Vagina (tissue), 2 donors: ENCODE measurements at regions not wholly inside any gene's neighbourhood (a gene's known extent, or its start where the extent isn't known, plus 50 kb on each side); places are given as distances from the start of the nearest gene placed in this dataset.

Source experiments
- CTCF ChIP-seq, 3 experiments: fragments of 450-650 bp in 2 of 3; fragments of 200-600 bp in 1 of 3; sonication (generic) in 1 of 3; IDR thresholded peaks; one replicate each; pipeline ENCODE4 v1.5.1; 2017 to 2019; ENCODE audit warnings: antibody characterized with exemption in 3 of 3, mild to moderate bottlenecking in 2 of 3, moderate library complexity in 2 of 3
- POLR2A ChIP-seq, 2 donors: fragments of 450-650 bp; IDR thresholded peaks; one replicate each; pipeline ENCODE4 v1.6.1; 2017; ENCODE audit warnings: antibody characterized with exemption in 2 of 2, mild to moderate bottlenecking in 2 of 2, moderate library complexity in 2 of 2
- POLR2AphosphoS5 ChIP-seq, 2 donors: sonication (generic); formaldehyde crosslinking; IDR thresholded peaks; one replicate each; pipeline ENCODE4 v1.9.0; 2017; ENCODE audit warnings: antibody characterized with exemption in 2 of 2, mild to moderate bottlenecking in 2 of 2, low read depth in 1 of 2; ENCODE audit not compliant: insufficient read depth in 1 of 2

GRCh38 chr11:28826807-28827206 is 718.6 kb downstream of the METTL15 start:
- TF ChIP-seq CTCF (IDR thresholded peaks at IDR 0.05) = no peak
- TF ChIP-seq POLR2A (IDR thresholded peaks at IDR 0.05) = no peak
- TF ChIP-seq POLR2AphosphoS5 (IDR thresholded peaks at IDR 0.05; ENCODE audit: insufficient read depth in 1 of 2, low read depth in 1 of 2) = no peak
